H1 (cell line): ENCODE measurements at regions not wholly inside any gene's neighbourhood (a gene's known extent, or its start where the extent isn't known, plus 50 kb on each side); places are given as distances from the start of the nearest gene placed in this dataset.

ENCODE experiments used
- CTCF ChIA-PET: fragments of 300-600 bp; sonication (Branson Sonifier 250); formaldehyde crosslinking; loops from one replicate; lab custom pipeline; 2021; ENCODE audit not compliant: partially characterized antibody; lab: Charles Lee
- POLR2A ChIA-PET: fragments of 300-600 bp; sonication (Branson Sonifier 250); formaldehyde crosslinking; loops from one replicate; lab custom pipeline; 2021; ENCODE audit warnings: inconsistent platforms; ENCODE audit not compliant: partially characterized antibody; lab: Charles Lee
- DNase-seq, 2 experiments: peaks; one replicate each; pipeline versions ENCODE4 v3.0.0 to v3.0.0-alpha.2; 2010 to 2022; ENCODE audit warnings: low spot score in 2 of 2, low read depth in 1 of 2, mixed read lengths in 1 of 2
- FAIRE-seq: peaks from 2 replicates; lab custom pipeline; 2011; peaks lifted over from hg19 to GRCh38; lab: Jason Lieb, UNC
- H2AFZ ChIP-seq: 2 replicates; pipeline ENCODE4 v1.8.1; 2012; ENCODE audit warnings: low read length, inconsistent platforms
- H2AK5ac ChIP-seq: 2 replicates; pipeline ENCODE4 v1.6.1; 2013; ENCODE audit warnings: low read depth, low read length
- H2BK120ac ChIP-seq: replicated peaks from 2 replicates; pipeline ENCODE3; 2013; ENCODE audit warnings: low read depth, low read length, inconsistent platforms
- H2BK12ac ChIP-seq: 2 replicates; pipeline ENCODE4 v1.6.1; 2013; ENCODE audit warnings: low read depth, low read length
- H2BK15ac ChIP-seq: 2 replicates; pipeline ENCODE4 v1.6.1; 2013; ENCODE audit warnings: low read length
- H2BK20ac ChIP-seq: 2 replicates; pipeline ENCODE4 v1.6.1; 2013; ENCODE audit warnings: low read length
- H2BK5ac ChIP-seq: 2 replicates; pipeline ENCODE4 v1.6.1; 2013; ENCODE audit warnings: low read depth, low read length
- H3K14ac ChIP-seq: 2 replicates; pipeline ENCODE4 v1.6.1; 2013; ENCODE audit warnings: inconsistent platforms; ENCODE audit not compliant: insufficient read length
- H3K18ac ChIP-seq: 2 replicates; pipeline ENCODE4 v1.6.1; 2013; ENCODE audit warnings: low read length; ENCODE audit errors: extremely low read depth
- H3K23ac ChIP-seq: 2 replicates; pipeline ENCODE4 v1.6.1; 2013; ENCODE audit warnings: inconsistent platforms; ENCODE audit not compliant: insufficient read length
- H3K23me2 ChIP-seq: 2 replicates; pipeline ENCODE4 v1.6.1; 2013; ENCODE audit warnings: low read depth, low read length
- H3K27ac ChIP-seq: 2 replicates; pipeline ENCODE4 v1.6.1; 2011; ENCODE audit warnings: low read depth, low read length, inconsistent platforms
- H3K27me3 ChIP-seq, 4 experiments: replicated peaks in 1 of 4; 1 replicate in 1 of 4; 2 replicates in 3 of 4; pipeline versions ENCODE4 v1.6.1 to v1.8.1; 2011 to 2013; ENCODE audit warnings: low read length in 3 of 4, mild to moderate bottlenecking in 3 of 4, inconsistent platforms in 2 of 4, mixed read lengths in 2 of 4, moderate library complexity in 1 of 4; ENCODE audit not compliant: control insufficient read depth in 3 of 4, insufficient read depth in 3 of 4; ENCODE audit errors: extremely low read depth in 1 of 4
- H3K36me3 ChIP-seq, 4 experiments: 2 replicates each; pipeline versions ENCODE4 v1.6.1 to v1.8.1; 2011 to 2013; ENCODE audit warnings: mild to moderate bottlenecking in 4 of 4, low read length in 3 of 4, moderate library complexity in 2 of 4, control low read depth in 1 of 4, inconsistent platforms in 1 of 4; ENCODE audit not compliant: insufficient read depth in 4 of 4, control insufficient read depth in 2 of 4
- H3K4ac ChIP-seq: replicated peaks from 2 replicates; pipeline ENCODE3; 2013; ENCODE audit warnings: low read length, low read depth, mixed read lengths, inconsistent platforms; ENCODE audit not compliant: insufficient read length
- H3K4me1 ChIP-seq, 4 experiments: replicated peaks in 1 of 4; 1 replicate in 1 of 4; 2 replicates in 3 of 4; pipeline versions ENCODE4 v1.6.1 to v1.8.1; 2011 to 2013; ENCODE audit warnings: low read length in 3 of 4, inconsistent platforms in 2 of 4, mixed read lengths in 1 of 4; ENCODE audit not compliant: insufficient read depth in 4 of 4, control insufficient read depth in 3 of 4
- H3K4me2 ChIP-seq, 2 experiments: 2 replicates each; pipeline versions ENCODE4 v1.6.1 to v1.8.1; 2011 to 2013; ENCODE audit warnings: low read depth in 2 of 2, low read length in 2 of 2, control low read depth in 1 of 2, inconsistent platforms in 1 of 2, mild to moderate bottlenecking in 1 of 2; ENCODE audit not compliant: insufficient read depth in 1 of 2
- H3K4me3 ChIP-seq, 4 experiments: fragments of 200-600, 300-600 bp in 1 of 4; sonication (generic), shearing (Covaris generic), sonication (Bioruptor Twin) in 1 of 4; 2 replicates each; pipeline versions ENCODE4 v1.5.1 to v1.8.1; 2011 to 2016; ENCODE audit warnings: low read length in 4 of 4, low read depth in 3 of 4, control low read depth in 2 of 4, inconsistent platforms in 2 of 4, mild to moderate bottlenecking in 2 of 4, mixed read lengths in 1 of 4, moderate library complexity in 1 of 4; ENCODE audit not compliant: insufficient read depth in 2 of 4; ENCODE audit errors: extremely low read depth in 1 of 4
- H3K56ac ChIP-seq: replicated peaks from 2 replicates; pipeline ENCODE3; 2013; ENCODE audit warnings: low read depth, mild to moderate bottlenecking, mixed read lengths, low read length, inconsistent platforms; ENCODE audit not compliant: insufficient read length
- H3K79me1 ChIP-seq: 2 replicates; pipeline ENCODE4 v1.6.1; 2013; ENCODE audit warnings: low read depth, low read length, control low read depth
- H3K79me2 ChIP-seq, 2 experiments: 2 replicates each; pipeline versions ENCODE4 v1.6.1 to v1.8.1; 2012 to 2013; ENCODE audit warnings: low read length in 2 of 2, mild to moderate bottlenecking in 2 of 2, inconsistent platforms in 1 of 2; ENCODE audit not compliant: insufficient read depth in 2 of 2, control insufficient read depth in 1 of 2
- H3K9ac ChIP-seq, 4 experiments: replicated peaks in 1 of 4; 1 replicate in 1 of 4; 2 replicates in 3 of 4; pipeline versions ENCODE4 v1.6.1 to v1.8.1; 2011 to 2013; ENCODE audit warnings: low read depth in 3 of 4, low read length in 3 of 4, control low read depth in 2 of 4, mild to moderate bottlenecking in 2 of 4, moderate library complexity in 2 of 4, inconsistent platforms in 1 of 4; ENCODE audit errors: extremely low read depth in 1 of 4
- H3K9me3 ChIP-seq, 2 experiments: 2 replicates each; pipeline versions ENCODE4 v1.6.1 to v1.8.1; 2012 to 2013; ENCODE audit warnings: mild to moderate bottlenecking in 2 of 2, moderate library complexity in 2 of 2, control low read depth in 1 of 2, inconsistent platforms in 1 of 2, low read depth in 1 of 2, low read length in 1 of 2, mixed read lengths in 1 of 2; ENCODE audit not compliant: insufficient read depth in 2 of 2
- H4K20me1 ChIP-seq, 2 experiments: replicated peaks in 1 of 2; 2 replicates each; pipeline versions ENCODE3 to v1.8.1; 2011 to 2013; ENCODE audit warnings: inconsistent platforms in 2 of 2, low read length in 2 of 2, mild to moderate bottlenecking in 1 of 2; ENCODE audit not compliant: insufficient read depth in 2 of 2, control insufficient read depth in 1 of 2
- H4K5ac ChIP-seq: 2 replicates; pipeline ENCODE4 v1.6.1; 2013; ENCODE audit warnings: low read length, low read depth, mixed read lengths, inconsistent platforms; ENCODE audit not compliant: insufficient read length
- H4K8ac ChIP-seq: 2 replicates; pipeline ENCODE4 v1.8.0; 2013; ENCODE audit warnings: mild to moderate bottlenecking, moderate library complexity, low read length, inconsistent platforms; ENCODE audit not compliant: insufficient read depth; ENCODE audit errors: extremely low read depth
- H4K91ac ChIP-seq: replicated peaks from 2 replicates; pipeline ENCODE3; 2013; ENCODE audit warnings: low read length, mixed read lengths, inconsistent platforms; ENCODE audit not compliant: insufficient read length
- ATF3 ChIP-seq: IDR thresholded peaks from 2 replicates; pipeline ENCODE4 v1.6.1; 2011; ENCODE audit warnings: low read depth, mild to moderate bottlenecking, low read length; ENCODE audit not compliant: insufficient read depth
- CHD1 ChIP-seq: IDR thresholded peaks from 2 replicates; pipeline ENCODE4 v1.6.1; 2012; ENCODE audit warnings: low read depth, low read length, improper control_type of control experiment
- EP300 ChIP-seq, 2 experiments: IDR thresholded peaks; 1 replicate in 1 of 2; 2 replicates in 1 of 2; pipeline ENCODE4 v1.6.1; 2011 to 2012; ENCODE audit warnings: low read depth in 2 of 2, low read length in 2 of 2, mild to moderate bottlenecking in 2 of 2, borderline replicate concordance in 1 of 2, inconsistent platforms in 1 of 2, moderate library complexity in 1 of 2
- HDAC2 ChIP-seq, 2 experiments: fragments of 300-600 bp in 1 of 2; sonication (generic) in 1 of 2; IDR thresholded peaks; 2 replicates each; pipeline ENCODE4 v1.6.1; 2011 to 2012; ENCODE audit warnings: low read depth in 2 of 2, low read length in 2 of 2, mild to moderate bottlenecking in 2 of 2, moderate library complexity in 2 of 2, borderline replicate concordance in 1 of 2, inconsistent platforms in 1 of 2
- JUND ChIP-seq: IDR thresholded peaks from 2 replicates; pipeline ENCODE4 v1.6.1; 2011; ENCODE audit warnings: mild to moderate bottlenecking, improper control_type of control experiment, low read length
- KDM1A ChIP-seq: fragments of 200-600, 300-600 bp; sonication (generic); IDR thresholded peaks from 2 replicates; pipeline ENCODE4 v1.7.1; 2016; ENCODE audit warnings: mild to moderate bottlenecking, low read length, borderline replicate concordance
- NANOG ChIP-seq: IDR thresholded peaks from 2 replicates; pipeline ENCODE4 v1.6.1; 2011; ENCODE audit warnings: low read length, low read depth, mild to moderate bottlenecking, inconsistent platforms; ENCODE audit not compliant: insufficient read depth, poor library complexity, severe bottlenecking
- RAD21 ChIP-seq, 2 experiments: IDR thresholded peaks in 1 of 2; conservative IDR thresholded peaks in 1 of 2; 2 replicates each; pipeline ENCODE4 v1.6.1; 2011; ENCODE audit warnings: low read depth in 2 of 2, low read length in 2 of 2, improper control_type of control experiment in 1 of 2, inconsistent platforms in 1 of 2, mild to moderate bottlenecking in 1 of 2, moderate library complexity in 1 of 2
- RFX5 ChIP-seq: IDR thresholded peaks from 2 replicates; pipeline ENCODE4 v1.6.1; 2011; ENCODE audit warnings: low read depth, low read length, improper control_type of control experiment, borderline replicate concordance
- WGBS, 2 experiments: shearing (Covaris generic) in 1 of 2; methylation state at CpG; one replicate each; pipeline versions ENCODE4 v1.1.6 to v1.1.7; 2013 to 2015; ENCODE audit warnings: low lambda C conversion rate in 2 of 2, mixed read lengths in 2 of 2, inconsistent platforms in 1 of 2, low coverage in 1 of 2, missing lambda C conversion rate in 1 of 2; ENCODE audit not compliant: insufficient replicate concordance in 2 of 2, insufficient coverage in 1 of 2, insufficient read length in 1 of 2; ENCODE audit errors: extremely low coverage in 1 of 2, missing lambda C conversion rate in 1 of 2; 5-methylcytosine and 5-hydroxymethylcytosine counted together
- TF ChIP-seq, protein P1 (sequence below), 3 experiments: IDR thresholded peaks; 1 replicate in 2 of 3; 2 replicates in 1 of 3; pipeline versions ENCODE4 v1.5.1 to v1.6.1; 2011; ENCODE audit warnings: low read length in 3 of 3, mild to moderate bottlenecking in 3 of 3, inconsistent platforms in 2 of 3, low read depth in 1 of 3, moderate library complexity in 1 of 3; ENCODE audit not compliant: insufficient read depth in 1 of 3; ENCODE audit errors: control extremely low read depth in 1 of 3

GRCh38 chr1:115447672-115448071 is 109.6 kb upstream of the NGF start:
- Histone ChIP-seq H4K5ac (no peak overlapping the region), H3K4me3 (no peak overlapping the region), H2BK15ac (no peak overlapping the region), H3K56ac (no peak overlapping the region), H3K23me2 (no peaks in the 10 kb centered on the region), H4K91ac (no peak overlapping the region), H3K18ac (no peak overlapping the region), H3K14ac (no peak overlapping the region), H2BK20ac (no peak overlapping the region), H2BK12ac (no peak overlapping the region), H3K79me1 (no peaks in the 10 kb centered on the region), H3K9me3 (no peaks in the 10 kb centered on the region), H4K20me1 (no peaks in the 10 kb centered on the region), H3K27ac (no peak overlapping the region), H3K4ac (no peak overlapping the region), H4K8ac (no peak overlapping the region), H2AK5ac (no peak overlapping the region), H3K23ac (no peak overlapping the region), H3K79me2 (no peaks in the 10 kb centered on the region), H2BK120ac (no peak overlapping the region), H2BK5ac (no peak overlapping the region), H3K4me2 (no peak overlapping the region), H3K9ac (no peak overlapping the region), H2AFZ (no peak overlapping the region), H3K4me1 (no peaks in the 10 kb centered on the region), H3K36me3 (no peaks in the 10 kb centered on the region), H3K27me3 (no peaks in the 10 kb centered on the region)
- FAIRE-seq: no peak
- WGBS, 2 experiments: 87% methylated on average over 3 of the region's 3 CpGs; no CpG with 5 or more reads in 1 of the 2 experiments
- DNase-seq: no peak
- POLR2A ChIA-PET: no interaction called here
- CTCF ChIA-PET: interaction anchor here (1.2 to 1.3 kb wide), 2 partner anchors 16 to 22 kb away, joined by 3 to 9 read pairs; no protein-coding TSS in a partner anchor
- TF ChIP-seq, protein P1, sequence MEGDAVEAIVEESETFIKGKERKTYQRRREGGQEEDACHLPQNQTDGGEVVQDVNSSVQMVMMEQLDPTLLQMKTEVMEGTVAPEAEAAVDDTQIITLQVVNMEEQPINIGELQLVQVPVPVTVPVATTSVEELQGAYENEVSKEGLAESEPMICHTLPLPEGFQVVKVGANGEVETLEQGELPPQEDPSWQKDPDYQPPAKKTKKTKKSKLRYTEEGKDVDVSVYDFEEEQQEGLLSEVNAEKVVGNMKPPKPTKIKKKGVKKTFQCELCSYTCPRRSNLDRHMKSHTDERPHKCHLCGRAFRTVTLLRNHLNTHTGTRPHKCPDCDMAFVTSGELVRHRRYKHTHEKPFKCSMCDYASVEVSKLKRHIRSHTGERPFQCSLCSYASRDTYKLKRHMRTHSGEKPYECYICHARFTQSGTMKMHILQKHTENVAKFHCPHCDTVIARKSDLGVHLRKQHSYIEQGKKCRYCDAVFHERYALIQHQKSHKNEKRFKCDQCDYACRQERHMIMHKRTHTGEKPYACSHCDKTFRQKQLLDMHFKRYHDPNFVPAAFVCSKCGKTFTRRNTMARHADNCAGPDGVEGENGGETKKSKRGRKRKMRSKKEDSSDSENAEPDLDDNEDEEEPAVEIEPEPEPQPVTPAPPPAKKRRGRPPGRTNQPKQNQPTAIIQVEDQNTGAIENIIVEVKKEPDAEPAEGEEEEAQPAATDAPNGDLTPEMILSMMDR (IDR thresholded peaks at IDR 0.05; ENCODE audit: control extremely low read depth in 1 of 3, insufficient read depth in 1 of 3, low read depth in 1 of 3, low read length in 3 of 3): no peak
- TF ChIP-seq ATF3 (no peak), KDM1A (no peak), RFX5 (no peak), NANOG (no peak), JUND (no peak), HDAC2 (IDR thresholded peaks at IDR 0.05; ENCODE audit: borderline replicate concordance in 1 of 2, low read depth in 2 of 2, low read length in 2 of 2) (no peak), RAD21 (IDR thresholded peaks at IDR 0.05 in 1 of 2, conservative IDR thresholded peaks at IDR 0.05 in 1 of 2; ENCODE audit: low read depth in 2 of 2, low read length in 2 of 2) (no peak), EP300 (IDR thresholded peaks at IDR 0.05; ENCODE audit: borderline replicate concordance in 1 of 2, low read depth in 2 of 2, low read length in 2 of 2) (no peak), CHD1 (no peak)
